ENCODE measurements at regions not wholly inside any gene's neighbourhood (a gene's known extent, or its start where the extent isn't known, plus 50 kb on each side); places are given as distances from the start of the nearest gene placed in this dataset.

DNA sequence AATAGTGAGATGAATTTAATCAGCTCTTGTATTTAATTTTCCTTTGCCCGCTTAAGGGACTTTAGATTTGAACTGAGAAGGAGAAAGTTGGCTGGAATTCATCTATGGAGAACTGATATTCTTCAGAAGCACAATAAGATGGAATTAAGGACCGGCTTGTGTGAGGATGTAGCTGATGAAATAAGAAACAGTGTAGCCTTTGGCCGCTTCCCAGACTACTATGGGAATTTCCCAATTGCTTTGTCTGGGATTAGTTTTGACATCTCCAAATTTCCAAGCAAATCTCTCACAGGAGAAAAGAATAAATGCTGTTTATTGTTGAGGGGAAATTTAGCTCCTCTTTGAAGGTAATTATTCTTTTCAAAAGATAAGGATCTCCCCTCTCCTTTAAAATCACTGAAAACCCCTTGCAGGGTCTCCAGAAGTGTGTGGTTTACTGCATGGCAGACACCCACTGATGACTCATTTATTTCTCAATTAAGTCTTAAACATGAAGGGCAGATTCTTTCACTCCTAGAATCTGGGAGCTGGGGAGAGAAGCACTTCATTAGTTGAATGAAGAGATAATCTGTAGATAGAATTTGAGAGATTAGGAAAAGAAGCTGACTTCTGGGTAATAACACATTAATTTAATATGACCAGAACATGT lies 606.5 kb upstream of the ADAMTS16 start:
- TF ChIP-seq, protein P1, sequence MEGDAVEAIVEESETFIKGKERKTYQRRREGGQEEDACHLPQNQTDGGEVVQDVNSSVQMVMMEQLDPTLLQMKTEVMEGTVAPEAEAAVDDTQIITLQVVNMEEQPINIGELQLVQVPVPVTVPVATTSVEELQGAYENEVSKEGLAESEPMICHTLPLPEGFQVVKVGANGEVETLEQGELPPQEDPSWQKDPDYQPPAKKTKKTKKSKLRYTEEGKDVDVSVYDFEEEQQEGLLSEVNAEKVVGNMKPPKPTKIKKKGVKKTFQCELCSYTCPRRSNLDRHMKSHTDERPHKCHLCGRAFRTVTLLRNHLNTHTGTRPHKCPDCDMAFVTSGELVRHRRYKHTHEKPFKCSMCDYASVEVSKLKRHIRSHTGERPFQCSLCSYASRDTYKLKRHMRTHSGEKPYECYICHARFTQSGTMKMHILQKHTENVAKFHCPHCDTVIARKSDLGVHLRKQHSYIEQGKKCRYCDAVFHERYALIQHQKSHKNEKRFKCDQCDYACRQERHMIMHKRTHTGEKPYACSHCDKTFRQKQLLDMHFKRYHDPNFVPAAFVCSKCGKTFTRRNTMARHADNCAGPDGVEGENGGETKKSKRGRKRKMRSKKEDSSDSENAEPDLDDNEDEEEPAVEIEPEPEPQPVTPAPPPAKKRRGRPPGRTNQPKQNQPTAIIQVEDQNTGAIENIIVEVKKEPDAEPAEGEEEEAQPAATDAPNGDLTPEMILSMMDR (IDR thresholded peaks at IDR 0.05): no peak
- TF ChIP-seq EZH2 (IDR thresholded peaks at IDR 0.05; ENCODE audit: borderline replicate concordance, insufficient read depth, low read depth, low read length, poor library complexity, severe bottlenecking): no peak
